Activated CD4-positive, alpha-beta T cell treated with anti-CD3 and anti-CD28 coated beads for 4 hours (primary cell): ENCODE measurements at regions not wholly inside any gene's neighbourhood (a gene's known extent, or its start where the extent isn't known, plus 50 kb on each side); places are given as distances from the start of the nearest gene placed in this dataset.
"Not testable (repeated sequence)": the region's sequence is repeated elsewhere in the genome, so short reads cannot be mapped to it uniquely, and the experiment has no call there.

Experiments used
- DNase-seq, 2 donors: peaks; one replicate each; pipeline ENCODE4 v3.0.0-alpha.2; 2020

- DNase-seq = no peak
These were observed 216.9 kb downstream of the CENPC start for GRCh38 chr4:67328393-67328792.

DNA sequence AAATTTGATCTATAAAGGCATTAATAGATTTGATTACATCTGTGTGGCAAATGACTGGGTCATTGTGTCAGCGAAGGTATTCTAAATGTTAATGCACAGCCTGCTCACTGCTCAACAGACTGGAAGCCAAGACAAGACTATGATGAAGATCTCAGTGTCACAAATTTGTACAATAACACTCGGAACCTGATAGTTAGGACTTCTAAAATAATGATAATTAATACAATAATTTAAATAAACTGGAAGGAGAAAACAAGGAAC, 217.4 kb downstream of the CENPC start:
- DNase-seq = no peak

DNA sequence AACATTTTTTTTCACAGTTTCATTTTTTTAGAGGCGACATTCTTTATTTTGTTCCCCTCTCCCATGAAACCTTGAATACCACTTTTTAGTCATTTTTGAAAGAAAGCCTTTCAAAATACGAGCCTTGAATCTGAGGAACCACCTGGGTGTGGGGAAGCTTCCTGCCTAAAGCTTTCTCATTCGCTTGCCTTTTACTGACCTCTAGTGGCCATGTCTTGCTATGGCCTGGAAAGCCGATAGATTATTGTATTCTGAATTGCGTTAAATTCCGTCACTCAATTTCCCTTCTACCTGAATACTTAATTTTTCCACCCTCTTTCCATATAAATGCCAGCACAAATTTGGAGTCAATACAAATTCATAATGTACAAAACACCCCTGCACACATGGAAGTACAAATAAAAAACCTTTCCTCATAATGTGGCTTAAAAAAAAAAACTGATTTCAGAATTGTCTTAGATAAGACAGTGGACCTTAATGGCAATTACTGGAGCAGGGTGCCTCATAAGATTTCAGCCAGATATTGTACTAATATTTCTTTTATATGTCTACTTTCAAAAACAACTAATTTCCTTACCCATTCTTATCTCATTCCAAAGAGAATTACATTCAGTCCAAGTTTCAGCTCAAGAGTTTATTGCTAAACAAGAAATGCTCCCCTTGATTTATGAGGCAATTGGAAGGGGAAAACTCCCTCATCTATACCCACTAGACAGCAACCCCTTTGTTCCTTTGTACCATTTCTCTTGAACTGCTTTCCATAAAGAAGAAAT, 217.9 kb downstream of the CENPC start:
- DNase-seq = peak; percentile 8 to 37

GRCh38 chr4:67325791-67326190, 219.5 kb downstream of the CENPC start:
- DNase-seq = no peak

DNA sequence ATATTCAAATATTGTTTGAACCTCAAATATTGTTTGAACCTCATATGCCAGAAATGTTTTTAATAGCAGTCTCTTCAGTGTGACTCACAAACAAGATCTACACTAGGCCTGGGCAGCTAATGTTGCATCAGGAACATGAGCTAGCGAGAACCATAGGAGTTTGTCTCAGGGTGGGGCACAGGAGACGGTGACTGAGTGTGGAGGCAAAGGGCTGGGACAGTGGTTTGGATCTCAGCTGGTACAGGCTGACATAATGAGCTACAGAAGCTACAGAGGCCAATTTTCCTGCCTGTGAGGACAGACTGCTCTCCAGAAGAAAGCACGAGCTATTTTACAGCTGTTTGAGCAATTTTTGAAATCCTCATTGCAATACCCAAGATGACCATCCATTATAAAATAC, 224.7 kb downstream of the CENPC start:
- DNase-seq = no peak

DNA sequence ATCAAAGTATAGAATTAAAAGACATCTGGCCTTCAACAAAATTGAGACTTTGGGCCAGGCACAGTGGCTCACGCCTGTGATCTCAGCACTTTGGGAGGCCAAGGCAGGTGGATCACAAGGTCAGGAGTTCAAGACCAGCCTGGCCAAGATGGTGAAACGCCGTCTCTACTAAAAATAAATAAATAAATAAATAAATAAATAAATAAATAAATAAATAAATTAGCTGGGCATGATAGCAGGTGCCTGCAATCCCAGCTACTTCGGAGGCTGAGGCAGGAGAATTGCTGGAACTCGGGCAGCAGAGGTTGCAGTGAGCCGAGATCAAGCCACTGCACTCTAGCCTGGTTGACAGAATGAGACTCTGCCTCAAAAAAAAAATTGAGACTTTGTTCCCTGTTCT, 225.7 kb downstream of the CENPC start:
- not testable (repeated sequence) for DNase-seq

DNA sequence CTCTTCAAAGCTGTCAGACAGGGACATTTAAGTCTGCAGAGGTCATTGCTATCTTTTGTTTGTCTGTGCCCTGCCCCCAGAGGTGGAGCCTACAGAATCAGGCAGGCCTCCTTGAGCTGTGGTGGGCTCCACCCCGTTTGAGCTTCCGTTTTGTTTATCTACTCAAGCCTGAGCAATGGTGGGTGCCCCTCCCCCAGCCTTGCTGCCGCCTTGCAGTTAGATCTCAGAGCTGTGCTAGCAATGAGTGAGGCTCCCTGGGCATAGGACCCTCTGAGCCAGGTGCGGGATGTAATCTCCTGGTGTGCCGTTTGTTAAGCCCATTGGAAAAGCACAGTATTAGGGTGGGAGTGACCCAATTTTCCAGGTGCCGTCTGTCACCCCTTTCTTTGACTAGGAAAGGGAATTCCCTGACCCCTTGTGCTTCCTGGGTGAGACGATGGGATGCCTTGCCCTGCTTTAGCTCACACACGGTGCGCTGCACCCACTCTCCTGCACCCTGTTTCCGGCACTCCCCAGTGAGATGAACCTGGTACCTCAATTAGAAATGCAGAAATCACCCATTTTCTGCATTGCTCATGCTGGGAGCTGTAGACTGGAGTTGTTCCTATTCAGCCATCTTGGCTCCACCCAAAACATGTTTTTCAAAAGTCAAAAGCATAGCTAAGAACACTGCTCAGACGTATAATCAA, 244.7 kb downstream of the CENPC start:
- not testable (repeated sequence) for DNase-seq

DNA sequence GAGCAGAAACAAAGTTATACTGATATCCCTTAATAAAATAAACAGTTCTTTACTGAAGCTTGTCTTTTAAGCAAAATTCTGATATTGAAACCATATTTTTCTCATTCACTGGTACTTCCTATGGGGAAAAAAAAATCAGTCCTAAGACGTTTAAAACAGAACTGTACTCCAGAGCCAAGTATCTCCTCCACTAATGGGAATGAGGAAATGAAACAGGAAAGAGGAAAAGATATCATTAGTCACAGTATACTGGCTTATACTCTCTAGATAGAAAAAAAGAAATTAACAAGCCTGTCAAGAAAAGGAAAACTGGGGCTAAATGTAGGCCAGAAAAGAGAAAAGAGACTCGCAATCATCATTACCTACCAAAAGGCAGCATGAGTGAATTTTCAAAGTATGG, 252.7 kb downstream of the CENPC start:
- DNase-seq = no peak

- no peak for DNase-seq
These were observed 253.3 kb downstream of the CENPC start for GRCh38 chr4:67292045-67292444.

GRCh38 chr4:67291644-67292043, 253.7 kb downstream of the CENPC start:
- no peak for DNase-seq

GRCh38 chr4:67288964-67289363, 256.3 kb downstream of the CENPC start:
- DNase-seq = no peak

DNA sequence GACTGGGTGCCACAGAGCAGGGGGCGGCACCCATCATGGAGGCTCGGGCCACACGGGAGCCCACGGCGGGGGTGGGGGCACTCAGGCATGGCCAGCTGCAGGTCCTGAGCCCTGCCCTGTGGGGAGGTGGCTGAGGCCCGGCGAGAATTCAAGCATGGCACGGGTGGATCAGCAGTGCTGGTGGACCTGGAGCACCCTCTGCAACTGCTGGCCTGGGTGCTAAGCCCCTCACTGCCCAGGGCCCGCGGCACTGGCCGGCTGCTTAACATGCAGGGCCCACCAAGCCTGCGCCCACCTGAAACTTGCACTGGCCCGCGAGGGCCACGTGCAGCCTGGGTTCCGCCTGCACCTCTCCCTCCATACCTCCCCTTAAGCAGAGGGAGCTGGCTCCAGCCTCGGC, 258.6 kb downstream of the CENPC start:
- DNase-seq = no peak

- no peak for DNase-seq
These were observed 262.6 kb downstream of the CENPC start for GRCh38 chr4:67282749-67283148.

DNA sequence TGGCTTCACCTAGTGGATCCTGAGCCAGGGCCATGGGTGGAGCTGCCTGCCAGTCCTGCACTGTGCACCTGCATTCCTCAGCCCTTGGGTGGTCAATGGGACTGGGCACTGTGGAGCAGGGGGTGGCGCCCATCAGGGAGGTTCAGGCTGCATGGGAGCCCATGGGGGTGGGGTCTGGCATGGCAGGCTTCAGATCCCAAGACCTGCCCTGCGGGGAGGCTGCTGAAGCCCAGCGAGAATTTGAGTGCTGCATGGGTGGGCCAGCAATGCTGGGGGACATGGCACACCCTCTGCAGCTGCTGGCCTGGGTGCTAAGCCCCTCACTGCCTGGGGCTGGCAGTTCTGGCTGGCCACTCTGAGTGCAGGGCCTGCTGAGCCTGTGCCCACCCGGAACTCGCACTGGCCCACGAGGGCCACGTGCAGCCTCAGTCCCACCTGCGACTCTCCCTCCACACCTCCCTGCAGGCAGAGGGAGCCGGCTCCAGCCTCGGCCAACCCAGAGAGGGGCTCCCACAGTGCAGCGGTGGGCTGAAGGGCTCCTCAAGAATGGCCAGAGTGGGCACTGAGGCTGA, 270.0 kb downstream of the CENPC start:
- DNase-seq = no peak

DNA sequence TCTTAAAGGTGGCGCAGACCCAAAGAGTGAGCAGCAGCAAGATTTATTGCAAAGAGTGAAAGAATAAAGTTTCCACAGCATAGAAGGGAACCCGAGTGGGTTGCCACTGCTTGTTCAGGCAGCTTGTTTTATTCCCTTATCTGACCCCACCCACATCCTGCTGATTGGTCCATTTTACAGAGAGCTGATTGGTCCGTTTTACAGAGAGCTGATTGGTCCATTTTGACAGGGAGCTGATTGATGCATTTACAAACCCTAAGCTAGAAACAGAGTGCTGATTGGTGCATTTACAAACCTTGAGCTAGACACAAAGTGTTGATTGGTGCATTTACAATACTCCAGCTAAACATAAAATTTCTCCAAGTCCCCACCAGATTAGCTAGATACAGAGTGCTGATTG, 270.6 kb downstream of the CENPC start:
- not testable (repeated sequence) for DNase-seq

DNA sequence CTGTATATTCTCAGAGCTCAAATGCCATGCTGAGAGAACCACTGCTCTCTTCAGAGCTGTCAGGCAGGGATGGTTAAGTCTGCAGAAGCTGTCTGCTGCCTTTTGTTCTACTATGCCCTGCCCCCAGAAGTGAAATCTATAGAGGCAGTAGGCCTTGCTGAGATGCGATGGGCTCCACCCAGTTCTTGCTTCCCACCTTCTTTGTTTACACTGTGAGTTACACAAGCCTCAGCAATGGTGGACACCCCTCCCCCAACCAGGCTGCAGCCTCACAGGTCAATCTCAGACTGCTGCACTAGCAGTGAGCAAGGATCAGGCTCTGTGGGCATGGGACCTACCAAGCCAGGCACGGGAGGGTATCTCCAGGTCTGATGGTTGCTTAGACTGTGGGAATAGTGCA, 271.6 kb downstream of the CENPC start:
- no peak for DNase-seq

GRCh38 chr4:67261971-67262370, 283.3 kb downstream of the CENPC start:
- DNase-seq = no peak

DNA sequence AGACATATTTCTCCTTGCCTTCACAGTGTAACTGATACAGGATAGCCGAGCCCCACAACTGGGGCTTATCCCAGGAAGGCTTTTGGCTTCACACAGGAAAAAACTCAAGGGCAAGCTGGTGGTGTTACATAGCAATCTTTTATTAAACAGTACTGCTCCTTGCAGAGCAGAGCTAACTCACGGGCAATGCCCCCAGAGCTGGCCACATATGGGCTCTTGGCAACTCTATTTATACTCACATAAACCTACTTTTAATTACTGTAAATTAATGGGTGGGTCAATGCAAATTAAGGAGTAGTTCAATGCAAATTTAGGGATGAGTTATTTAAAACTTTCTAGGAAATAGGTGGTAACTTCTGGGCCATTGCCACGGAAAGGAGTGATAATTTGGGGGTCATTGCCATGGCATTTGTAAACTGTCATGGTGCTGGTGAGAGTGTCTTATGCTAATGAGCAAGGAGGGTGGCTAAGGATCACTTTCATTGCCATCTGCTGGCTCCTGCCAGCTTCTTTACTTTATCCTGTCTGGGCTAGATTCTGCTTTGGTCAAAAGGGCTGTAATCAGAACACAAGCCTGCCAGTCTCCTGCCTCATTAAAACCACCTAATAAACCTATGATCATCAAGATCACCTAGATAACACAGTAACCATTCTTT, 288.8 kb downstream of the CENPC start:
- DNase-seq = no peak

- DNase-seq = no peak
These were observed 295.0 kb downstream of the CENPC start for GRCh38 chr4:67250131-67250896.

DNA sequence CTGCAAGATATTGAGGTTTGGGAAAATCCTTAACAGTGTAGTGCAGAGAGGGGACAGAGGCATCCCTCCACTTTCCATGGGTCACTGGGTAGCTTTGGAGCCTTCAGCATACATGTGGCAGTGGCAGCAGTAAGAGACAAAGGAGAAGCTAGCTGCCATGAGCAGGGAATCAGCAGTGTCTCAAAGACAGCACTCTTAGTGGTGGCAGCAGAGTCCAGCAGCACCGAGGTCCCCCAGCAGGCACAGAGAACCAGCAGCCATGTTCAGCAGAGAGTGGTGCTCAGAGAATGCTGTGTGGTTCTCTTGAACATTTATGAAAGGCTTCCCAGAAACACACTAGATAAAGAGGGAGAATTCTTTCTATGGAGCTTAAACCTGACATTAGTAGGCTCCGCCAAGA, 308.5 kb downstream of the CENPC start:
- DNase-seq = no peak

DNA sequence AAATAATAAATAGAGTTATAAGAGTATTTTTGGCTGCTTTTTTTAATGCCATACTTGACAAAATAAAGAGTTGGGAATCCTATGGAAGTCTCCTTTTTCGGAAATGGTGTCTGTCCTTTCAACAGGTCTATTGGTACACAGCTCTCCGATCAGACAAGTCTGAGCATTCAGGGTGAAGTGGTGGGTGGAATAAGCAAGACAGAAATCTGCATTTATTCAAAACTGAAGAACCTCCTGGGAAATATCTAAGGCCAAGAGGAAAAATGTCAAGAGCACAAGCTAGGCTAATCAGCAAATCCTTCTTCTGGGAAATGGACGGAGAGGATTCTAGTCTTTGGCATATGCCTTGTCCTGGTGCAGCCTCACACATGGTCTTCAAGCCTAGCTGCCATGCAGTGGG, 309.0 kb downstream of the CENPC start:
- DNase-seq = no peak

GRCh38 chr4:67234296-67234695, 311.0 kb downstream of the CENPC start:
- no peak for DNase-seq

- no peak for DNase-seq
These were observed 316.2 kb downstream of the CENPC start for GRCh38 chr4:67229148-67229547.
